Osteocyte (in vitro differentiated cells): ENCODE measurements at regions not wholly inside any gene's neighbourhood (a gene's known extent, or its start where the extent isn't known, plus 50 kb on each side); places are given as distances from the start of the nearest gene placed in this dataset.

Source experiments
- DNase-seq: peaks from one replicate; pipeline ENCODE4 v3.0.0; 2021; ENCODE audit warnings: mixed read lengths; ENCODE audit not compliant: unreplicated experiment; ENCODE audit errors: extremely low spot score
- H3K27ac Mint-ChIP-seq: one replicate; pipeline ENCODE4 v1.8.0; 2021; ENCODE audit warnings: mild to moderate bottlenecking, mixed read lengths; ENCODE audit not compliant: unreplicated experiment
- H3K27me3 Mint-ChIP-seq: one replicate; pipeline ENCODE4 v1.8.0; 2021; ENCODE audit warnings: mixed read lengths; ENCODE audit not compliant: unreplicated experiment
- H3K36me3 Mint-ChIP-seq: one replicate; pipeline ENCODE4 v1.8.0; 2021; ENCODE audit warnings: mixed read lengths; ENCODE audit not compliant: unreplicated experiment
- H3K4me1 Mint-ChIP-seq: one replicate; pipeline ENCODE4 v1.8.0; 2021; ENCODE audit warnings: mixed read lengths; ENCODE audit not compliant: unreplicated experiment
- H3K4me3 Mint-ChIP-seq: one replicate; pipeline ENCODE4 v1.8.0; 2021; ENCODE audit warnings: mild to moderate bottlenecking, moderate library complexity, mixed read lengths; ENCODE audit not compliant: unreplicated experiment
- H3K9me3 Mint-ChIP-seq: one replicate; pipeline ENCODE4 v1.8.0; 2021; ENCODE audit warnings: mixed read lengths; ENCODE audit not compliant: unreplicated experiment
- CTCF ChIP-seq: fragments of 200-600 bp; sonication (generic); IDR thresholded peaks from 2 replicates; pipeline ENCODE4 v1.5.0; 2021; ENCODE audit warnings: antibody characterized with exemption, mild to moderate bottlenecking, moderate library complexity

GRCh38 chr14:41418851-41419250 lies 187.8 kb upstream of the LRFN5 start:
- Mint-ChIP-seq H3K4me3 (no peak overlapping the region), H3K9me3 (peaks cover 7% of the 10 kb centered on the region), H3K4me1 (no peaks in the 10 kb centered on the region), H3K27me3 (no peaks in the 10 kb centered on the region), H3K36me3 (no peaks in the 10 kb centered on the region), H3K27ac (no peak overlapping the region)
- TF ChIP-seq CTCF = no peak
- no peak for DNase-seq

- H3K27ac Mint-ChIP-seq = no peak overlapping the region
- no peaks in the 10 kb centered on the region for H3K27me3 Mint-ChIP-seq
- no peaks in the 10 kb centered on the region for H3K4me1 Mint-ChIP-seq
- H3K9me3 Mint-ChIP-seq = no peaks in the 10 kb centered on the region
- no peak for DNase-seq
- no peak overlapping the region for H3K4me3 Mint-ChIP-seq
- H3K36me3 Mint-ChIP-seq = no peaks in the 10 kb centered on the region
- no peak for TF ChIP-seq CTCF
Observed at GRCh38 chr14:41409806-41410205, 196.9 kb upstream of the LRFN5 start.

- Mint-ChIP-seq H3K27me3 (no peaks in the 10 kb centered on the region), H3K9me3 (no peaks in the 10 kb centered on the region), H3K4me3 (no peak overlapping the region), H3K27ac (no peak overlapping the region), H3K4me1 (no peaks in the 10 kb centered on the region), H3K36me3 (no peaks in the 10 kb centered on the region)
- TF ChIP-seq CTCF = no peak
- DNase-seq = no peak
Observed at GRCh38 chr14:41404126-41404525, 202.6 kb upstream of the LRFN5 start.

GRCh38 chr14:41403360-41403759 lies 203.3 kb upstream of the LRFN5 start:
- no peak overlapping the region for H3K4me3 Mint-ChIP-seq
- no peaks in the 10 kb centered on the region for H3K4me1 Mint-ChIP-seq
- no peak overlapping the region for H3K27ac Mint-ChIP-seq
- no peaks in the 10 kb centered on the region for H3K9me3 Mint-ChIP-seq
- no peak for TF ChIP-seq CTCF
- DNase-seq = no peak
- no peaks in the 10 kb centered on the region for H3K27me3 Mint-ChIP-seq
- no peaks in the 10 kb centered on the region for H3K36me3 Mint-ChIP-seq

- Mint-ChIP-seq H3K36me3 (no peaks in the 10 kb centered on the region), H3K4me3 (no peak overlapping the region), H3K9me3 (no peaks in the 10 kb centered on the region), H3K27ac (no peak overlapping the region), H3K27me3 (no peaks in the 10 kb centered on the region), H3K4me1 (no peaks in the 10 kb centered on the region)
- DNase-seq = no peak
- TF ChIP-seq CTCF = no peak
Observed at GRCh38 chr14:41397926-41398325, 208.8 kb upstream of the LRFN5 start.
